ENCODE measurements at regions not wholly inside any gene's neighbourhood (a gene's known extent, or its start where the extent isn't known, plus 50 kb on each side); places are given as distances from the start of the nearest gene placed in this dataset.

- Histone ChIP-seq H3K27ac (ENCODE audit: low read depth in 1 of 2, low read length in 1 of 2) (no peak overlapping the region), H3K9ac (ENCODE audit: insufficient read depth in 1 of 2, low read length in 2 of 2) (no peak overlapping the region), H3K36me3 (ENCODE audit: control insufficient read depth in 4 of 4, insufficient read depth in 4 of 4, low read length in 4 of 4) (no peaks in the 10 kb centered on the region), H3K9me3 (ENCODE audit: control insufficient read depth in 4 of 4, insufficient read depth in 3 of 4, low read length in 3 of 4) (peaks cover 0 to 6% (median 2%) of the 10 kb centered on the region in 4 donors), H3K4me3 (no peak overlapping the region), H3K27me3 (ENCODE audit: control insufficient read depth in 3 of 3, insufficient read depth in 3 of 3, low read length in 2 of 3) (peaks cover 0 to 11% (median 6%) of the 10 kb centered on the region in 3 donors), H3K4me1 (ENCODE audit: control insufficient read depth in 5 of 5, insufficient read depth in 5 of 5, low read length in 5 of 5) (no peaks in the 10 kb centered on the region)
- TF ChIP-seq CTCF (IDR thresholded peaks at IDR 0.05; ENCODE audit: control extremely low read depth, extremely low read depth): no peak
- ATAC-seq (ENCODE audit: insufficient read depth, low FRiP score) (no peak), DNase-seq (no peak)
- WGBS, 2 donors: 40 to 41% methylated on average over 5 of the region's 5 CpGs
These were observed 237.6 kb upstream of the CDH4 start for GRCh38 chr20:61014491-61014890.

- Histone ChIP-seq H3K27ac (ENCODE audit: low read depth in 1 of 2, low read length in 1 of 2) (no peak overlapping the region), H3K4me1 (ENCODE audit: control insufficient read depth in 5 of 5, insufficient read depth in 5 of 5, low read length in 5 of 5) (no peaks in the 10 kb centered on the region), H3K27me3 (ENCODE audit: control insufficient read depth in 3 of 3, insufficient read depth in 3 of 3, low read length in 2 of 3) (peaks cover 0 to 15% (median 6%) of the 10 kb centered on the region in 3 donors), H3K9me3 (ENCODE audit: control insufficient read depth in 4 of 4, insufficient read depth in 3 of 4, low read length in 3 of 4) (peaks cover 0 to 6% (median 2%) of the 10 kb centered on the region in 4 donors), H3K4me3 (no peak overlapping the region), H3K36me3 (ENCODE audit: control insufficient read depth in 4 of 4, insufficient read depth in 4 of 4, low read length in 4 of 4) (no peaks in the 10 kb centered on the region), H3K9ac (ENCODE audit: insufficient read depth in 1 of 2, low read length in 2 of 2) (no peak overlapping the region)
- no peak for DNase-seq
- 74 to 85% methylated on average over 6 of the region's 6 CpGs for WGBS, 2 donors
- no peak for TF ChIP-seq CTCF (IDR thresholded peaks at IDR 0.05; ENCODE audit: control extremely low read depth, extremely low read depth)
- ATAC-seq (ENCODE audit: insufficient read depth, low FRiP score): no peak
These were observed 236.5 kb upstream of the CDH4 start for GRCh38 chr20:61015602-61016001.

DNA sequence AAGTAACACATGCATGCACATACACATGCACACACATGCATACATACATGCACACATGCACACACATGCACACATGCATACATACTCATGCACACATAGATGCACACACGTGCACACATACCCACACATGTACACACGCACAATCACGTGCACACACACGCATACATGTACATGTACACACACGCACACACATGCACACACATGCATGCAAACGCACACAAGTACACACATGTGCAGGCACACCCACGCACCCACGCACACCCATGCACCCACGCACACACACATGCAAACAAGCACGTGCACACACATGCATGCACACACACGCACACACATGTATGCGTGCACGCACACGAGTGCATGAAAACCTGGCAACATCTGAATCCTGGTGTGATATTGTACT lies 232.7 kb upstream of the CDH4 start:
- Histone ChIP-seq H3K4me3 (no peak overlapping the region), H3K4me1 (ENCODE audit: control insufficient read depth in 5 of 5, insufficient read depth in 5 of 5, low read length in 5 of 5) (no peaks in the 10 kb centered on the region), H3K36me3 (ENCODE audit: control insufficient read depth in 4 of 4, insufficient read depth in 4 of 4, low read length in 4 of 4) (no peaks in the 10 kb centered on the region), H3K9me3 (ENCODE audit: control insufficient read depth in 4 of 4, insufficient read depth in 3 of 4, low read length in 3 of 4) (peaks cover 0 to 6% (median 2%) of the 10 kb centered on the region in 4 donors), H3K9ac (ENCODE audit: insufficient read depth in 1 of 2, low read length in 2 of 2) (no peak overlapping the region), H3K27me3 (ENCODE audit: control insufficient read depth in 3 of 3, insufficient read depth in 3 of 3, low read length in 2 of 3) (peaks cover 0 to 16% (median 6%) of the 10 kb centered on the region in 3 donors), H3K27ac (ENCODE audit: low read depth in 1 of 2, low read length in 1 of 2) (no peak overlapping the region)
- WGBS, 2 donors: 93 to 95% methylated on average over 14 of the region's 14 CpGs
- ATAC-seq (ENCODE audit: insufficient read depth, low FRiP score) (no peak), DNase-seq (no peak)
- TF ChIP-seq CTCF (IDR thresholded peaks at IDR 0.05; ENCODE audit: control extremely low read depth, extremely low read depth): no peak

GRCh38 chr20:61023612-61024011 lies 228.4 kb upstream of the CDH4 start:
- ATAC-seq (ENCODE audit: insufficient read depth, low FRiP score) (no peak), DNase-seq (no peak)
- Histone ChIP-seq H3K9me3 (ENCODE audit: control insufficient read depth in 4 of 4, insufficient read depth in 3 of 4, low read length in 3 of 4) (peaks cover 0 to 7% (median under 1%) of the 10 kb centered on the region in 4 donors), H3K9ac (ENCODE audit: insufficient read depth in 1 of 2, low read length in 2 of 2) (no peak overlapping the region), H3K36me3 (ENCODE audit: control insufficient read depth in 4 of 4, insufficient read depth in 4 of 4, low read length in 4 of 4) (no peaks in the 10 kb centered on the region), H3K27me3 (ENCODE audit: control insufficient read depth in 3 of 3, insufficient read depth in 3 of 3, low read length in 2 of 3) (peaks cover 0 to 13% (median 2%) of the 10 kb centered on the region in 3 donors), H3K4me3 (no peak overlapping the region), H3K27ac (ENCODE audit: low read depth in 1 of 2, low read length in 1 of 2) (no peak overlapping the region), H3K4me1 (ENCODE audit: control insufficient read depth in 5 of 5, insufficient read depth in 5 of 5, low read length in 5 of 5) (no peaks in the 10 kb centered on the region)
- no peak for TF ChIP-seq CTCF (IDR thresholded peaks at IDR 0.05; ENCODE audit: control extremely low read depth, extremely low read depth)
- 91 to 93% methylated on average over 16 to 29 of the region's 29 CpGs for WGBS, 2 donors

Data from lung (tissue), 11 donors.